ENCODE measurements at regions not wholly inside any gene's neighbourhood (a gene's known extent, or its start where the extent isn't known, plus 50 kb on each side); places are given as distances from the start of the nearest gene placed in this dataset.

DNA sequence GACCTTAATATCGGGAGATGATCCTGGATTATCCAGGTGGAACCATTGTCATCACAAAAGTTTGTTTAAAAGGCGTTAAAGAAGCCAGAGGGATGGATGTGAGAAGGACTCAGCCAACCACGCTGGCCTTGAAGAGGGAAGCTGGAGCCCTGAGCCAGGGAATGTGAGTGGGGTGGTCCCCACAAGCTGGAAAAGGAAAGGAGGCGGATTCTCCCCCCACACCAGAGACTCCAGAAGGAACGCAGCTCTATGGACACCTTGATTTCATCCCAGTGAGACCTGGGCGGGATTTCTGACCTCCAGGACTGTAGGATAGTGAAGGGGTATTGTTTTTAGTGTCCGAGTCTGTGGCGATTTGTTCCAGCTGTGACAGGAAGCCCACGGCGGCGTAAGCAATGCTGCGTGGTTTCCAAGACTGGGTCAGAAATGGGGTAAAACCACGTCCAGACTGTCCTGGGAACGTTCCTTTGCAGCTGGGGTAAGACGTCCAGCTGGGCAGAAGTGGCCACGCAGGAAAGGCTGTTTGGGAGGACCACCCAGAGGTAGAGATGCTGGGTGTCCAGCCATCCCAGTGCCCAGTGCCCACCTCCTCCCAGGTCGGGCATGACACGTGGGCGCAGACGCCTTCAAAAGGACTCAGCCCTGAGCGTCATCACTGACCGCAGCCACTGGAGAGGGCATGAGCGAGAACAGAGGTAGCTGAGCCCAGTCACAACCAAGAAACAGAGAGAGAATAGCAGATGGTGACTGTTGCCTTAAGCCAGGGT lies 125.4 kb upstream of the USP29 start:
- TF ChIP-seq, protein P1, sequence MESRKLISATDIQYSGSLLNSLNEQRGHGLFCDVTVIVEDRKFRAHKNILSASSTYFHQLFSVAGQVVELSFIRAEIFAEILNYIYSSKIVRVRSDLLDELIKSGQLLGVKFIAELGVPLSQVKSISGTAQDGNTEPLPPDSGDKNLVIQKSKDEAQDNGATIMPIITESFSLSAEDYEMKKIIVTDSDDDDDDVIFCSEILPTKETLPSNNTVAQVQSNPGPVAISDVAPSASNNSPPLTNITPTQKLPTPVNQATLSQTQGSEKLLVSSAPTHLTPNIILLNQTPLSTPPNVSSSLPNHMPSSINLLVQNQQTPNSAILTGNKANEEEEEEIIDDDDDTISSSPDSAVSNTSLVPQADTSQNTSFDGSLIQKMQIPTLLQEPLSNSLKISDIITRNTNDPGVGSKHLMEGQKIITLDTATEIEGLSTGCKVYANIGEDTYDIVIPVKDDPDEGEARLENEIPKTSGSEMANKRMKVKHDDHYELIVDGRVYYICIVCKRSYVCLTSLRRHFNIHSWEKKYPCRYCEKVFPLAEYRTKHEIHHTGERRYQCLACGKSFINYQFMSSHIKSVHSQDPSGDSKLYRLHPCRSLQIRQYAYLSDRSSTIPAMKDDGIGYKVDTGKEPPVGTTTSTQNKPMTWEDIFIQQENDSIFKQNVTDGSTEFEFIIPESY (IDR thresholded peaks at IDR 0.05; ENCODE audit: extremely low read depth, insufficient replicate concordance, low read length) = no peak
- TF ChIP-seq POLR2A (IDR thresholded peaks at IDR 0.05; ENCODE audit: borderline replicate concordance, extremely low read depth, insufficient read depth, insufficient read length) (no peak), SRF (IDR thresholded peaks at IDR 0.05; ENCODE audit: low read depth) (no peak), EGR1 (IDR thresholded peaks at IDR 0.05; ENCODE audit: low read depth) (no peak), EZH2phosphoT487 (IDR thresholded peaks at IDR 0.05; ENCODE audit: borderline replicate concordance) (no peak), ELF1 (IDR thresholded peaks at IDR 0.05; ENCODE audit: borderline replicate concordance, low read depth) (no peak), TCF7L2 (IDR thresholded peaks at IDR 0.05; ENCODE audit: borderline replicate concordance, extremely low read depth, insufficient read depth, insufficient read length) (no peak), EZH2 (IDR thresholded peaks at IDR 0.05) (no peak), ZFX (IDR thresholded peaks at IDR 0.05) (no peak), FOSL1 (IDR thresholded peaks at IDR 0.05; ENCODE audit: low read depth) (no peak), CEBPB (IDR thresholded peaks at IDR 0.05; ENCODE audit: low read depth) (no peak), JUND (IDR thresholded peaks at IDR 0.05) (no peak), POLR2AphosphoS5 (IDR thresholded peaks at IDR 0.05; ENCODE audit: low read depth, low read length) (no peak), SP1 (IDR thresholded peaks at IDR 0.05; ENCODE audit: low read depth) (no peak)
- TF ChIP-seq, protein P2, sequence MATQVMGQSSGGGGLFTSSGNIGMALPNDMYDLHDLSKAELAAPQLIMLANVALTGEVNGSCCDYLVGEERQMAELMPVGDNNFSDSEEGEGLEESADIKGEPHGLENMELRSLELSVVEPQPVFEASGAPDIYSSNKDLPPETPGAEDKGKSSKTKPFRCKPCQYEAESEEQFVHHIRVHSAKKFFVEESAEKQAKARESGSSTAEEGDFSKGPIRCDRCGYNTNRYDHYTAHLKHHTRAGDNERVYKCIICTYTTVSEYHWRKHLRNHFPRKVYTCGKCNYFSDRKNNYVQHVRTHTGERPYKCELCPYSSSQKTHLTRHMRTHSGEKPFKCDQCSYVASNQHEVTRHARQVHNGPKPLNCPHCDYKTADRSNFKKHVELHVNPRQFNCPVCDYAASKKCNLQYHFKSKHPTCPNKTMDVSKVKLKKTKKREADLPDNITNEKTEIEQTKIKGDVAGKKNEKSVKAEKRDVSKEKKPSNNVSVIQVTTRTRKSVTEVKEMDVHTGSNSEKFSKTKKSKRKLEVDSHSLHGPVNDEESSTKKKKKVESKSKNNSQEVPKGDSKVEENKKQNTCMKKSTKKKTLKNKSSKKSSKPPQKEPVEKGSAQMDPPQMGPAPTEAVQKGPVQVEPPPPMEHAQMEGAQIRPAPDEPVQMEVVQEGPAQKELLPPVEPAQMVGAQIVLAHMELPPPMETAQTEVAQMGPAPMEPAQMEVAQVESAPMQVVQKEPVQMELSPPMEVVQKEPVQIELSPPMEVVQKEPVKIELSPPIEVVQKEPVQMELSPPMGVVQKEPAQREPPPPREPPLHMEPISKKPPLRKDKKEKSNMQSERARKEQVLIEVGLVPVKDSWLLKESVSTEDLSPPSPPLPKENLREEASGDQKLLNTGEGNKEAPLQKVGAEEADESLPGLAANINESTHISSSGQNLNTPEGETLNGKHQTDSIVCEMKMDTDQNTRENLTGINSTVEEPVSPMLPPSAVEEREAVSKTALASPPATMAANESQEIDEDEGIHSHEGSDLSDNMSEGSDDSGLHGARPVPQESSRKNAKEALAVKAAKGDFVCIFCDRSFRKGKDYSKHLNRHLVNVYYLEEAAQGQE (IDR thresholded peaks at IDR 0.05; ENCODE audit: low read depth) = no peak
- TF ChIP-seq, protein P3, sequence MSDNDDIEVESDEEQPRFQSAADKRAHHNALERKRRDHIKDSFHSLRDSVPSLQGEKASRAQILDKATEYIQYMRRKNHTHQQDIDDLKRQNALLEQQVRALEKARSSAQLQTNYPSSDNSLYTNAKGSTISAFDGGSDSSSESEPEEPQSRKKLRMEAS (IDR thresholded peaks at IDR 0.05) = no peak
- TF ChIP-seq, protein P4, sequence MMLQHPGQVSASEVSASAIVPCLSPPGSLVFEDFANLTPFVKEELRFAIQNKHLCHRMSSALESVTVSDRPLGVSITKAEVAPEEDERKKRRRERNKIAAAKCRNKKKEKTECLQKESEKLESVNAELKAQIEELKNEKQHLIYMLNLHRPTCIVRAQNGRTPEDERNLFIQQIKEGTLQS (IDR thresholded peaks at IDR 0.05) = no peak
- TF ChIP-seq, protein P5, sequence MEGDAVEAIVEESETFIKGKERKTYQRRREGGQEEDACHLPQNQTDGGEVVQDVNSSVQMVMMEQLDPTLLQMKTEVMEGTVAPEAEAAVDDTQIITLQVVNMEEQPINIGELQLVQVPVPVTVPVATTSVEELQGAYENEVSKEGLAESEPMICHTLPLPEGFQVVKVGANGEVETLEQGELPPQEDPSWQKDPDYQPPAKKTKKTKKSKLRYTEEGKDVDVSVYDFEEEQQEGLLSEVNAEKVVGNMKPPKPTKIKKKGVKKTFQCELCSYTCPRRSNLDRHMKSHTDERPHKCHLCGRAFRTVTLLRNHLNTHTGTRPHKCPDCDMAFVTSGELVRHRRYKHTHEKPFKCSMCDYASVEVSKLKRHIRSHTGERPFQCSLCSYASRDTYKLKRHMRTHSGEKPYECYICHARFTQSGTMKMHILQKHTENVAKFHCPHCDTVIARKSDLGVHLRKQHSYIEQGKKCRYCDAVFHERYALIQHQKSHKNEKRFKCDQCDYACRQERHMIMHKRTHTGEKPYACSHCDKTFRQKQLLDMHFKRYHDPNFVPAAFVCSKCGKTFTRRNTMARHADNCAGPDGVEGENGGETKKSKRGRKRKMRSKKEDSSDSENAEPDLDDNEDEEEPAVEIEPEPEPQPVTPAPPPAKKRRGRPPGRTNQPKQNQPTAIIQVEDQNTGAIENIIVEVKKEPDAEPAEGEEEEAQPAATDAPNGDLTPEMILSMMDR (IDR thresholded peaks at IDR 0.05 in 2 of 3, conservative IDR thresholded peaks at IDR 0.05 in 1 of 3; ENCODE audit: borderline replicate concordance in 1 of 3, insufficient read depth in 1 of 3, low read depth in 2 of 3, low read length in 2 of 3) = no peak
- no peak overlapping the region for H3K4me2 ChIP-seq (ENCODE audit: low read length)
- H3K27me3 ChIP-seq (ENCODE audit: insufficient read depth, low read length) = no peaks in the 10 kb centered on the region
- RAD21 ChIA-PET (ENCODE audit: low non-redundant PET in 1 of 2, low total read pairs in 2 of 2, uncharacterized antibody in 2 of 2, unreplicated experiment in 2 of 2) = no interaction called here
- intact Hi-C loops (cut with micrococcal nuclease) = no loop called here
- CTCF ChIA-PET = no interaction called here
- H2AFZ ChIP-seq (ENCODE audit: low read depth, low read length, poor library complexity, severe bottlenecking) = no peak overlapping the region
- H3K4me1 ChIP-seq (ENCODE audit: control insufficient read depth in 1 of 2, insufficient read depth in 2 of 2, low read length in 2 of 2) = no peaks in the 10 kb centered on the region
- DNase-seq (ENCODE audit: low read depth, low spot score) (no peak), ATAC-seq (no peak)
- H3K27ac ChIP-seq (ENCODE audit: low read depth, low read length) = no peak overlapping the region
- H3K36me3 ChIP-seq (ENCODE audit: control insufficient read depth in 1 of 2, insufficient read depth in 2 of 2, low read length in 2 of 2) = no peaks in the 10 kb centered on the region
- H3K79me2 ChIP-seq (ENCODE audit: insufficient read depth, low read length) = no peaks in the 10 kb centered on the region
- H4K20me1 ChIP-seq (ENCODE audit: insufficient read depth) = no peaks in the 10 kb centered on the region
- BruUV-seq (replicated peaks) = no TSS peak
- H3K9me3 ChIP-seq (ENCODE audit: control insufficient read depth in 1 of 2, insufficient read depth in 1 of 2, low read depth in 1 of 2, low read length in 2 of 2) = peaks cover 18 to 43% of the 10 kb centered on the region in 2 experiments; a peak in 2 of 4 replicates
- POLR2A ChIA-PET = no interaction called here
- no peaks in the 10 kb centered on the region for H3K9me2 ChIP-seq (ENCODE audit: insufficient read depth)
- H3K9ac ChIP-seq (ENCODE audit: low read length) = no peak overlapping the region
- no peak overlapping the region for H3K4me3 ChIP-seq (replicated peaks in 1 of 2; ENCODE audit: low read depth in 1 of 2, low read length in 2 of 2)
